CD1c-positive myeloid dendritic cell (primary cell): ENCODE measurements at regions not wholly inside any gene's neighbourhood (a gene's known extent, or its start where the extent isn't known, plus 50 kb on each side); places are given as distances from the start of the nearest gene placed in this dataset.
"Not testable (repeated sequence)": the region's sequence is repeated elsewhere in the genome, so short reads cannot be mapped to it uniquely, and the experiment has no call there.

Source experiments
- DNase-seq: peaks from one replicate; pipeline ENCODE4 v3.0.0-alpha.2; 2016; ENCODE audit errors: extremely low spot score

- DNase-seq = no peak
These were observed 145.4 kb upstream of the ZNF516 start for GRCh38 chr18:76640438-76640837.

GRCh38 chr18:76634564-76634963 lies 139.5 kb upstream of the ZNF516 start:
- no peak for DNase-seq

DNA sequence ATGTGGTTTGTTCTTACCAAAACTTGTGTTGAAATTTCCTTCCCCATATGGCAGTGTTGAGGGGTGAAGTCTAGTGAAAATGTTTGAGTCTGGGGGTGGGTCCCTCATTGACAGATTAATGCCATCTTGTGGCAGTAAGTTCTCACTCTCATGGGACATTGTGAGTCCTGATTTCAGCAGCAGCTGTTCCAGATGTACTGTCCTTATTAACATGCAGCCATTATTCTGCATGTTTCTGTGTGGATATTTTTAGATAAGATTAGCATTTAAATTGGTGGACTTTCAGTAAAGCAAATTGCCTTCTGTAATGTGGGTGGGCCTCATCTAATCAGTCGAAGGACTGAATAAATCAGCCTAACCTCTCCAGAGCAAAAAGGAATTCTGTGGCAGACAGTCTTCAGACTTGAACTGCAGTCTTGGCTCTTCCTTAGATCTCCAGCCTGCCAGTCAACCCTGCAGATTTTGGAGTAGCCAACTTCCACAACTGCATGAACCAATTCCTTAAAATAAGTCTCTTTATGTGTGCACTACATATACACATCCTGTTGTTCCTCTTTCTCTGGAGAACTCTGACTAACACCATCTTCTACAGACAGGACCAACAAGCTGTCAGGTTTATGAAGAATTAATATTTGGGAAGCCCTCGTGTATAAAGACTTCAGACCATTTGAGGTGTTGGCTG lies 138.7 kb upstream of the ZNF516 start:
- DNase-seq = peak; percentile 60

GRCh38 chr18:76627444-76627843 lies 132.4 kb upstream of the ZNF516 start:
- DNase-seq = no peak

- DNase-seq = no peak
These were observed 131.9 kb upstream of the ZNF516 start for GRCh38 chr18:76626991-76627390.

GRCh38 chr18:76622651-76623050 lies 127.6 kb upstream of the ZNF516 start:
- DNase-seq = no peak

DNA sequence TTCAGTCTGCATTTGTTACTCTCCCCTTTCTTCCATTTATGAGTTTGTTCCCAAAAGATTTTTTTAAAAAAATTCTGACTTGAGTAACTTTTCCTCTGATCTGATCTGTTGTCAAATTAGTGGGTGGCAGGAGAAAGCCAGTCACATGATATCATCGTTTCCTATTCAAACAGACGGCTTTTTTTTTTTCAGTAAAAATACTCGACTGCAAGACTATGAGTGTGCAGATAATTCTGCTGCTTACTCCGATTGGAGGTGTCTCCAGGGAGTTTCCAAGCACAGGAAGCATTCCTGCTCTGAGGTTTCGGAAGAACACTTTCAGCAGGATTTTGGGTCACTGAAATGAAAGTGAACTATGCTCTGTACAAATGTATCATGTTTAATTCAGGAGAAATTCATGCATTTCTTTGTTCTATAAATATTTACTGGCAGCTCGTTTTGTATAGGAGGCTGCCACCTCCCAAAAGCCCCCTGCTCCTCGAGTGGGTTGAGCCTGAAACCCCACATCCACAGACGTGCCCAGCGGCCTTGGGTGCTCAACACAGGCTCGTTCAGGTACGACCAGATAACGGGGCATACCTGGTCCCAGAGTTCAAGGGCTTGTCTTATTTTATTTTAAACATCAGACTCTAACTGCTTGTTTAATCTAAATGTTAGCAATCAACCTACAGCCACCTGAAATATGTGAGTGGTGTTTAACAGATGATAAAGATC lies 126.9 kb upstream of the ZNF516 start:
- peak; percentile 53 for DNase-seq

GRCh38 chr18:76621226-76621625 lies 126.2 kb upstream of the ZNF516 start:
- no peak for DNase-seq

- peak; percentile 75 for DNase-seq
These were observed 125.5 kb upstream of the ZNF516 start for GRCh38 chr18:76620321-76621170.

DNA sequence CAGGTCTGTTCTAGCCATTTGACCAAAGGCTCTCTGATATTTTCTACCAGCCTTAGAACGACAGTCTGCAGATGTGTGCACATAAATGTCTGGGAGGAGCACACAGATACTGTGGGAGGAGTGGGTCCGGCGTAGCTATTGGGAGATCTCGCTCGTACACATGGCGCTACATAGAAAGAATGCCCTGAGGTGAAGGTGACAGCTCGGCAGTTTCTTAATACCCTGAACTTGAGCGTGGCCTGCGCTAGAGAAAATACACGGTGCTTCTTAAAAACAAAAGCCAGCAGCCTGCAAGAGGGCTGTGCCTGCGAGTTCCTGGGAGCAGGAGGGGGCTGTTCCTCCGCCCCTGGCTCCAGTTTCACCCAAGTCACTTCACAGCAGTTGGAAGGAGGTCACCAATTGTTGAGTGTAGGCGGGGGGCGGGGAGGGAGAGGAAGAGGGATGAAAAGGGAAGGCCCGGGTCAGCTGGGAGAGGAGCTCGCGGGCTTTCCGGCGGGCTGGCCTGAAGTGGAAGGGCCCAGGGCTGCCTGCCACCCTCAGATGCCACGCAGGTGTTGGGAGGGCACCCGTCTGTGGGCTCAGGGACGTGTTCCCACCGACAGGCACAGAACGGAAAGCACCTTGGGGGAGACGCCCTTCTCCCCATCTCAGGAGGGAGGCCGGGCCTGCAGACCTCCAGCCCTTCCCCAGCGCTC lies 124.7 kb upstream of the ZNF516 start:
- DNase-seq = peak; percentile 80

DNA sequence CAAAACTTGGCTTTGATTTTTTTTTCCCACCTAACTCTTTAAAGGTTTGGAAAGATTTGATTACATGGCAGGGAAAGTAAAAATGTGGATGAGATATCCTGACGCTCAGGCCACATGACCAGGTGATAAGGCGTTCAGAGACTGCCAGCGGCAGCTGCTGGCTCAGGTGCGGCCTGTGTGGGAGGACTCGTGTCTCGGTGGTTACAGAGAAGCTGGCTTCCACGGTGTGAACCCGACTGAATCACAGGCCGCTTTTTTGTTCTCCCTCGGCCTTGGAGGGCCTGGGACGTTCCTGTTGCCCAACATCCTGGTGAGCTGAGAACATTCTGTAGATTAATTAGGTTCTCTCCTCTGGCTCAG lies 124.2 kb upstream of the ZNF516 start:
- peak; percentile 42 for DNase-seq

GRCh38 chr18:76618721-76619120 lies 123.7 kb upstream of the ZNF516 start:
- DNase-seq = no peak

GRCh38 chr18:76616373-76616772 lies 121.3 kb upstream of the ZNF516 start:
- DNase-seq = no peak

GRCh38 chr18:76615065-76615733 lies 120.2 kb upstream of the ZNF516 start:
- DNase-seq = no peak

DNA sequence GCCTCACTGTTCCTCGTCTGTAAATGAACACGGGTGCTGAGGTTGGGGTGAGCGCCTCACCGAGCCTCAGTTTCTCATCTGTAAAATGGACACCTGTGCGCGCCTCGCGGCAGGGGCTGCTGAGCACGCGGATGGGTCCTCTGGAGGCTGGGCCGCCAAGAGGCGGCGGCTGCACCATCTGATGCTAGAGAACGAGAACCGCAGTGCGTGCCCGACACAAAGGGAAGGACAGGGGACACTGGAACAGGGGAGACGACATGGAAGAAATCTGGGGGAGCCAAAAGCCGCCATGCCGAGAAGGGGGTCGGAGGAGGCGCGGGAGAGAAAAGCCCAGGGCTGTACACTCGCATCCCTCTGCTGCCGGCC lies 118.7 kb upstream of the ZNF516 start:
- no peak for DNase-seq

DNA sequence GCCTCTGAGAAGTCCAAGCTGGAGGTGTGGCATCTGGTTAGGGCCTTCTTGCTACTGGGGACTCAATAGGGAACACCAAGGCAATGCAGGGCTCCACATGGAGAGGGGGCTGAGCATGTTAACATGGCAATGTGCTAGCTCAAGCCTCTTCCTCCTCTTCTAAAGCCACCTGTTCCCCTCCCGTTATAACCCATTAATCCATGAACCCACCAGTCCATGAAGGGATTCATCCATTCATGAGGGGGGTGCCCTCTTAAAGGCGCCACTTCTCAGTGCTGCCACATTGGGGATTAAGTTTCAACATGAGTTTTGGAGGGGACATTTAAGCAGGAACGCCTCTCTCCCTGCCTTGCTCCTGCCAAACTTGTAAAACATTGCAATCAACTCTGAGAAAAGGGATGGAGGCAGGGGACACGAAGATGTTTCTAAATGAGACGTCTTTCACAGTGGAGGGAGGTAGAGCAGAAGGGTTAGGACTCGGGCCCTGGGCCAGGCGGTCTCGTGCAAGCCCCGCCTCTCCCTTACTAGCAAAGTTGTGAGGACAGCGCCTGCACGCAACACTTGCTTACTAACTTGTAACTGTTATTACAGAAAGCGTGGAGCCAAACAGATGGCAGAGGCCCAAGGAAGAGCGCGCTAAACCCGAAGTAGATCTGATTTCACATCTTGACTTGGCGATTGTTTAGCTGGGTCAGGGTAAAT lies 118.2 kb upstream of the ZNF516 start:
- no peak for DNase-seq

DNA sequence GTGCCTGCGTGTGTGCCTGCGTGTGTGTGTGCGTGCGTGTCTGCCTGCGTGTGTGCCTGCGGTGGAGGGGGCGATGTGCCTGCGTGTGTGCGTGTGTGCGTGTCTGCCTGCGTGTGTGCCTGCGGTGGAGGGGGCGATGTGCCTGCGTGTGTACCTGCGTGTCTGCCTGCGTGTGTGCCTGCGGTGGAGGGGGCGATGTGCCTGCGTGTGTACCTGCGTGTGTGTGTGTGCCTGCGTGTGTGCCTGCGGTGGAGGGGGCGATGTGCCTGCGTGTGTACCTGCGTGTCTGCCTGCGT lies 116.7 kb upstream of the ZNF516 start:
- not testable (repeated sequence) for DNase-seq

GRCh38 chr18:76610933-76611749 lies 116.1 kb upstream of the ZNF516 start:
- DNase-seq = no peak

DNA sequence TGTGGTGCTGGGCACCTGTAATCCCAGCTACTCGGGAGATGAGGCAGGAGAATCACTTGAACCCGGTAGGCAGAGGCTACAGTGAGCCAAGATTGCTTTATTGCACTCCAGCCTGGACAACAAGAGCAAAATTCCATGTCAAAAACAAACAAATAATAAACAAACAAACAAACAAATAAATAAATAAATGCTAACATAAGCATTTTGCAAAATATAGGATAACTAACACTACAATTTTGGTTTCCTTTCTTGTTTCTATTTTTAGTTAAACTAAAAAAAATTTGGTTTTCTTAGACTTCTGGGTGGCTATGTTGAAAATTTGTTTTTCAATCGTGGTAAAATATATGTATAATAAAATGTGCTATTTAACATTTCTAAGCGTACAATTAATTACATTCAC lies 115.0 kb upstream of the ZNF516 start:
- DNase-seq = no peak

DNA sequence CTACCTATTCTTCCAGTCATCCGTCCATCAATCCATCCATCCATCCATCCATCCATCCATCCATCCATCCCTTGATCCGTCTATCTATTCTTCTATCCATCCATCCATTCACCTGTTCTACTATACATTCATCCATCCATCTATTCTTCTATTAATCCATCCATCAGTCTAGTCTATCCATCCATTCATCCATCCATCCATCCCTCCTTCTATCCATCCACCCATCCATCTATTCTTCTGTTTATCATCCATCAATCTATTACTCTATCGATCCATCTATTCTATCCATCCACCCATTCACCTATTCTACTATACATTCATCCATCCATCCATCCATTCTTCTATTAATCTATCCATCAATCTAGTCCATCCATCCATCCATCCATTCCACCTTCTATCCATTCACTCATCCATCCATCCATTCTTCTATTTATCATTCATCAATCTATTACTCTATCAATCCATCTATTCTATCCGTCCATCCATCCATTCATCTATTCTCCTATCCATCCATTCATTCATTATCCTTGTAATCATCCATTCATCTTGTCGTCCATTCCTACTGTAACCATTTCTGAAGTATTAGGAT lies 110.4 kb upstream of the ZNF516 start:
- DNase-seq = no peak
